Uterus (tissue), 2 donors: ENCODE measurements at regions not wholly inside any gene's neighbourhood (a gene's known extent, or its start where the extent isn't known, plus 50 kb on each side); places are given as distances from the start of the nearest gene placed in this dataset.

Source experiments
- POLR2A ChIP-seq, 2 donors: fragments of 450-650 bp; IDR thresholded peaks; one replicate each; pipeline ENCODE4 v1.6.1; 2016; ENCODE audit warnings: antibody characterized with exemption in 2 of 2, mild to moderate bottlenecking in 1 of 2, moderate library complexity in 1 of 2
- TF ChIP-seq, protein P1 (sequence below), 4 experiments: fragments of 200-600 bp in 2 of 4; fragments of 450-650 bp in 2 of 4; sonication (generic) in 2 of 4; IDR thresholded peaks; one replicate each; pipeline ENCODE4 v1.5.1; 2016 to 2019; ENCODE audit warnings: antibody characterized with exemption in 4 of 4, mild to moderate bottlenecking in 2 of 4, moderate library complexity in 1 of 4

DNA sequence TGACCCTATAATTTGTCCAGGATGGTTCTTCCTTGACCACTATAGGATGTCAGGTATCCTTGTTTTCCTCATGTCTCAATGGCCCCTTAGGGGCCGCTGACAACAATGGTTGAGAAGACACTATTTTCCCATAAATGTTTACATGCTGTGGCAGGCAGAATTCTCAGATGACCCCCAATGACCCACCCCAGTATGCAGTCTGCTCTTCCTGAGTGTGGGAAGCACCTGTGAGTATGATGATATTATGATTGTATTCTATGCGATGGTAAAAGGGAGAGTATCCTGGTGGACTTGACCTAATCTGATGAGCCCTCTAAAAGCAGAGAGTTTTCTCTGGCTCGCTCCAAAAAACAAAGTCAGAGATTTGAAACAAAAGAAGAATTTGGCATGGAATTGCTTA lies 123.1 kb upstream of the DLX2 start:
- TF ChIP-seq, protein P1, sequence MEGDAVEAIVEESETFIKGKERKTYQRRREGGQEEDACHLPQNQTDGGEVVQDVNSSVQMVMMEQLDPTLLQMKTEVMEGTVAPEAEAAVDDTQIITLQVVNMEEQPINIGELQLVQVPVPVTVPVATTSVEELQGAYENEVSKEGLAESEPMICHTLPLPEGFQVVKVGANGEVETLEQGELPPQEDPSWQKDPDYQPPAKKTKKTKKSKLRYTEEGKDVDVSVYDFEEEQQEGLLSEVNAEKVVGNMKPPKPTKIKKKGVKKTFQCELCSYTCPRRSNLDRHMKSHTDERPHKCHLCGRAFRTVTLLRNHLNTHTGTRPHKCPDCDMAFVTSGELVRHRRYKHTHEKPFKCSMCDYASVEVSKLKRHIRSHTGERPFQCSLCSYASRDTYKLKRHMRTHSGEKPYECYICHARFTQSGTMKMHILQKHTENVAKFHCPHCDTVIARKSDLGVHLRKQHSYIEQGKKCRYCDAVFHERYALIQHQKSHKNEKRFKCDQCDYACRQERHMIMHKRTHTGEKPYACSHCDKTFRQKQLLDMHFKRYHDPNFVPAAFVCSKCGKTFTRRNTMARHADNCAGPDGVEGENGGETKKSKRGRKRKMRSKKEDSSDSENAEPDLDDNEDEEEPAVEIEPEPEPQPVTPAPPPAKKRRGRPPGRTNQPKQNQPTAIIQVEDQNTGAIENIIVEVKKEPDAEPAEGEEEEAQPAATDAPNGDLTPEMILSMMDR (IDR thresholded peaks at IDR 0.05) = no peak
- no peak for TF ChIP-seq POLR2A (IDR thresholded peaks at IDR 0.05)
